Activated CD4-positive, alpha-beta T cell treated with anti-CD3 and anti-CD28 coated beads, Interleukin-2, Interleukin-4, amounts not matched to agents 100 ng/mL and 50 ng/mL, durations not matched to agents 16 hours and 8 hours (primary cell): ENCODE measurements at regions not wholly inside any gene's neighbourhood (a gene's known extent, or its start where the extent isn't known, plus 50 kb on each side); places are given as distances from the start of the nearest gene placed in this dataset.

ENCODE experiments used
- DNase-seq: peaks from one replicate; pipeline ENCODE4 v3.0.0-alpha.2; 2020; ENCODE audit warnings: low spot score

DNA sequence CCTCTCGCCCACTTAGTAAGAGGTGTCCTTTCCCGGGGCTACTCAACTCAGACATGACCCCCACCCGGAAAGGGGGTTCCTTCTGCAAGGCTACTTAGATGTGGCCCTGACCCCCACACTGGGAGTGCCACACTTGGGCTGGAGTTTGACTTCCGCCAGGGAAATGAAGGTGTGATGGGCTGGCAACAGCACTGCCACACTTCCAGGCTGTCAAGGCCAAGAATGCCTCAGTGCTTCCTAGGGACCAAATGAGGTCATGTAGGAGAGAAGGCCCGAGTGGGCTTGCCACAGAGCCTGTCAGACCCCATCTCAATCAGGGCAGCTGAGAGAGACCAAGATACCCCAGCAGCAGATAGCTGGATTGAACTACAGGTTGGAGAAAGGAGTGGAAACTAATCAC, 55.5 kb downstream of the DRD1 start:
- no peak for DNase-seq

- no peak for DNase-seq
Observed at GRCh38 chr5:175387144-175387543, 56.8 kb downstream of the DRD1 start.

GRCh38 chr5:175386526-175386925, 57.5 kb downstream of the DRD1 start:
- DNase-seq = no peak

DNA sequence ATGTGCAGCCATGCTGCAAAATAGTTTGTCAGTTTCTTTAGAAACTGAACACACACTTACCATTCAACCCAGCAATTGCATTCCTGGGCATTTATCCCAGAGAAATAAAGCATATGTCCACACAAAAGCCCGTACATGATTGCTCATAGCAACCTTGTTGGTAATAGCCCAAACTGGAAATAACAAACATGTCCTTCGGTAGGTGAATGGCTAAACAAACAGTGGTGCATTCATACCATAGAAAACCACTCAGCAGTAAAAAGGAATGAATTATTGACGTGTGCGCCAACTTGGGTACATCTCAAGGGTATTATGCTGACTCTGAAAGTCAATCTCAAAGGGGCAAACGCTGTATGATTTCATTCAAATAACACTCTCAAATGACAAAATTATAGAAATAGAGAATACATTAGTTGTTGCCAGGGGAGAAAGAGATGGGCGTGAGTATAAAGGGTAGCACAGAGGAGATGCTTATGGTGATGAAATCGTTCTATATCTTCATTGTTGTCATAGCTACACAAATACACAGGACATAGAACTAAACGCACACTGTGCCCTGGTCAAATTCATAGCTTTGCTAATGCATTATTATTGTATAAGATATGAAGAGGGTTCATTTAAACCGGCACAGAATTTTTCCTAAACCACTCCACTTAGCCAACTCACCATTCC, 58.2 kb downstream of the DRD1 start:
- DNase-seq = no peak

- DNase-seq = no peak
Observed at GRCh38 chr5:175384724-175385552, 59.0 kb downstream of the DRD1 start.

- DNase-seq = no peak
Observed at GRCh38 chr5:175383350-175383749, 60.6 kb downstream of the DRD1 start.

DNA sequence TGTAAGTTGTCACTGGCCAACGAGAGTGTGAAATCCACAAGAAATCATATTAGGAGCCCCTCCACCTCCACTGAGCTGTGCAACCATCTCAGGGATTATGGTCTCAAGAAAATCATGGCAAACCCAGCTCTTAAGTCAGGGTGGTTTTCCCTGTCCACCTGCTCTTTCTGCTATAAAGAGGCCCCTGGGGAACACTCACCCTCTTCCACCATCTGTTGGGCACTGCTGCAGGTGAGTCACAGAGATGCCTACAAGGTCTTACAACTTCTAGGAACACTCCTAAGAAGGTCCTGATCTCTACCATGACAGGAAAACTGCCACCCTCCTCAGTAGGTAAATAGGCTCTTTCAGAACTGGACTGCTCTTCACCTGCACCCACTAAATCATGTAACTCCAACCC, 61.8 kb downstream of the DRD1 start:
- DNase-seq = no peak

DNA sequence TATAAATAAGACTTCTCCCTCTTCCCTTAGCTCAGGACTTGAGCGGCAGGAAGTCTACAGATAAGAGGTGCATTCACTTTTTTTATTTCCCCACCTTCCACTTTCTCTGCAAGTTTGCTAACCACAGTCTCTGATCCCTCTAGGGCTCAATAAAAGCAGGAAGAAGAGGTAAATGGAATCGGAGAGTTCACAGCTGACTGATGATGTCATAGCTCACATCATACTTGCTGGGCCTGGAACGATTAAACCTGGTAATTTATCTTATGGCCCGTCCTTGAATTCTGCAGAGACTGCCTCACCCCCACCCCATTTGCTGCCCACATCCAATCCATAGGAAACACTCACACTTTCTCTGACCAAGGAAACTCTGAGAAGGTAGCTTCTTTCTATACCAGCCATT, 62.9 kb downstream of the DRD1 start:
- DNase-seq = no peak

DNA sequence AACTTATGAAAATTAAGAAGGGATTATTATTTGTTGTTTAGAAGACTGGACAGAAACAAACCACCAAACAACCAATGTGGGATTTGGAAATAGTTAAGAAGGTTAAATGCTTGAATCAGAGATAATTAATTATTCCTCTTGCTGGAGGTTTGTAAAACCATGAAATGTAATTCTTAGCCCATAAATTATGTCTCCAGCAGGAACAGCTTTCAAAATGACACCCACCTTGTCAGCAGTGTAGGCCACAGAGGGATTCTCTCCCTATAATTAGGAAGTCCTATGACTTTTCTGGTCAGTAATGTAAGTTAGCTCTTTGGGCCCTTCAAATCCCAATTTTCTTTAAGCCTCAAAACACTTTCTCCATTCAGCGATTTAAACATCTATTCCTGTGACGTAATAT, 63.3 kb downstream of the DRD1 start:
- no peak for DNase-seq

DNA sequence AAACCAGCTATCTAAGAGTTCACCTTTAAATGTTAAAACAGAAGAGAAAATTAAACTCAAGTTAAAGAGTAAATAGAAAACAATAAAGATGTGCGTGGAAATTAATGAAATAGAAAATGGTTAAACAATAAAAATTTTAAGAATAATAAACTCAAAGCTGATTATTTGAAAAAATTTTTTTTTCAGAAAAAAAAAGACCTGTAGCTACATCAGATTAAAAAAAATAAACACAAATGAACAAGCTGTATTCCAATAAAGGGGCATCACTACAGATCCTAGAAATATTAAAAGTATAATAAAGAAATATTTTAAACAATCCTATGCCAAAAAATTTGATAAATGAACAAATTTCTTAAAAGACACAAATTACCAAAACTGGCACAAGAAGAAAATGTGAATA, 64.1 kb downstream of the DRD1 start:
- no peak for DNase-seq

- no peak for DNase-seq
Observed at GRCh38 chr5:175378444-175379028, 65.4 kb downstream of the DRD1 start.

DNA sequence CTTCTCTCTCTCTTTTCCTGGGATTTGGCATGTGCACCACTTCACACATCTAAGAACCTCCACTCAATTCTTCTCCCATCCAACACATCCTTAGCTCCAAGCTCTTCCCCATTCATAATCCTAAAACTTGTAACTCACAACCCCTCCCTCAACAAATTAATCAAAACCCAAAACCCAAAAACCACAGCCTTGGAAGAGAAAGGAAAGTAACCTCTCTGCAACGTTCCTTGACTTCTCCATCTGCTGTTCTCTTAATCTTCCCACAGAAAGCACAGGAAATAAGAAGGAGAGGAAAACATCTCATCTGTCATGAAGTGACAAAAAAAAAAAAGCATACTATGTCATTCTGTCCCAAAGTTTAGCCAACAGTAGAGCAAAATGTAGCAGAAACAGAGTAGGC, 66.2 kb downstream of the DRD1 start:
- DNase-seq = no peak

DNA sequence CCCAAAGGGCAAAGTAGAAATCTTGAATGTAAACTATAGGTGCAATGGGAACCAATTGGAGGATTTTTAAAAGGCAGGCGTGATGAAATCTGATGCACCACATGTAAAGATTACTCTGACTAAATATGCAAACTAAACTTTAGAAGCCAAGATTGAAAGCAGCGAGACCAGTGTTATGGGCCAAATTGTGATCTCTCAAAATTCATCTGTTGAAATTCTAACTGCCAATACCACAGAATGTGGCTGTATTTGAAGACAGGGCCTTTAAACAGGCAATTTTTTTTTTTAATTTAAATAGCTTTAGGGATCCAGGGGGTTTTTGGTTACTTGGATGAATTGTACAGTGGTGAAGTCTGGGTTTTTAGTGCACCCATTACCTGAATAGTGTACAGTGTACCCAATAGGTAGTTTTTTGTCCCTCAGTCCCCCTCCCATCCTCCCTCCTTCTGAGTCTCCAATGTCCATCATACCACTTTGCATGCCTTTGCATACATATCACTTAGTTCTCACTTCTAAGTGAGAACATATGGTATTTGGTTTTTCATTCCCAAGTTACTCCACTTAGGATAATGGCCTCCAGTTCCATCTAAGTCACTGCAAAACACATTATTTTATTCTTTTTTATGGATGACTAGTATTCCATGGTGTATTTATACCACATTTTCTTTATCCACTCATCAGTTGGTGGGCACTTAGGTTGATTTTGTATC, 69.7 kb downstream of the DRD1 start:
- DNase-seq = no peak

DNA sequence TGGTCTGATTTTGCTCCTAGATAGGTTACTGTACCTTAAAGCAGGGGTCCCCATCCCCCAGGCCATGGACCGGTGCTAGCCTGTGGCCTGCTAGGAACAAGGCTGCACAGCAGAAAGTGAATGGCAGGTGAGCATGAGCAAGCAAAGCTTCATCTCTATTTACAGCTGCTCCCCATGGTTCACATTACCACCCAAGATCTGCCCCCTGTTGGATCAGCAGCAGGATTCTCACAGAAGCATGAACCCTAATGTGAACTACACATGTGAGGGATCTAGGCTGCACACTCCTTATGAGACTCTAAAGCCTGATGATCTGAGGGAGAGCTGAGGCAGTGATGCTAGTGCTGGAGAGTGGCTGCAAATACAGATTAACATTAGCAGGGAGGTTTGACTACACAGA, 78.1 kb downstream of the DRD1 start:
- no peak for DNase-seq

DNA sequence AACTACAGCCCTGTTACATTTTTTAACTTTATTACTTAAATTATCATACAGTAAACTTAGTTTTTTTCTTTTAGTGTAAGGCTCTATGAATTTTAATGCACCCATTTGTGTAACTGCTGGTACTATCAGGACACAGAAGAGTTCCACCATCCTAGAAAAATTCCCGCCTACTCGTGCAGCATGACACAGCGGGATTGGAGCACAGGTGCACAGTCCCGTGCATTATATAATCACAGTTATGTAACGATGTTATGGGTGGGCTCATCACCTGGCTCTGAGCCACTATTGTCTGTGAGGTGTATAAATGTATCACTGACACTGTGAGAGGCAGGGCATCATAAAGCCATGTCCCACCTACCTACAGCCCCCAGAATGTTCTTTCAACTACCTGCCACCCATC, 80.7 kb downstream of the DRD1 start:
- DNase-seq = no peak

DNA sequence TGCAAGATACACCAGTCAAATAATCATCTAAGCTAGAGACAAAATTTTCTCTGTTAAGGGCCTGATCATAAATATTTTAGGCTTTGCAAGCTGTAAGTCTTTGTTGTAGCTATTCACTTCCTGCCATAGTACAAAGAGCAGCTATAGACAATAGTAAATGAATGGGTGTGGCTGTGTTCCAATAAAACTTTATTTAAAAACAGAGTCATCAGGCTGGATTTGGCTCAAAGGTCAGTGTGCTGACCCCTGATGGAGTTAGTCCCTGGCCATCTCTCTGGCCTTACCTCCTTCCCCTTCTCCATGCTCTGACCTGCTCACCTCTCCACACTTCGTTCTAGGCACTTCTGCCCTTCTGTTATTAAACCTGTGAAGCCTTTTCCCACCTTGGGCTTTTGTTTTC, 86.0 kb downstream of the DRD1 start:
- DNase-seq = no peak

DNA sequence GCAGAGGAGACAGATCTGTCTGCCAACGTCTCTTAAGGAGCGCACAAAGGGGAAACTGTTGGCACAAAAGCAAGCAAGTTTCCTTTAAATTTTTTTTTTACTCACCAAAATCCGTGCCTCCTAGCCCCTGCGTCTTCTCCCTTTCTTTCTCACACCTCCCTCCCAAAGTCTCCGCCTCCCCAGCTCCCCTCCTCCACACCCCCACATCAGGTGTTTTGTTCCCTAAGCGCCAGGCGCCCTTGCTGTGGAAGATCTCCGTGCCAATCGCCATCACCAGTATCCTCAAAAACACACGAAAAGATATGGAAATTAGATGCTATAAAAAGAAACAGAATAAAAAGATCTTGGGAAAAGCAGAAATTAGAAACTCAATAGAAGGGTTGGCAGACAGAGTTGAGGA, 87.6 kb downstream of the DRD1 start:
- DNase-seq = no peak

GRCh38 chr5:175354964-175355363, 89.0 kb downstream of the DRD1 start:
- DNase-seq = no peak

DNA sequence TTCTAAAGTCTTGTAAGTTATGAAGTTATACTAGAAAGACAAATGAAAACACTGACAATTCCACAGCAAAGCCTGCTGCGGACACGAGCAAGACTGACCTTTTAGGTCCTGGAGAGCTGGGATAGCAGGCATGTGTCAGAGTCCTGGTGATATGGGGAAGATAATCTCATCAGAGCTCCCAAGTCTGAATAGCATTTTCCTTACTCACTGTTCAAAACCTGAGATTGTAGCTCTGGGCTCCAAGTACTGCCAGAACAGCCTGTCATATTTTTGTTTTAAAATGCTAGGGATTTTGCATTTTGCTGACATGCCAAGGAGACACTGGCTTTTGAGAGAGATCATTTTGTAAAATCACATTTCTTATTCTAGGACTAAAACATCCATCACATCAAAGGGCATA, 90.1 kb downstream of the DRD1 start:
- DNase-seq = no peak

DNA sequence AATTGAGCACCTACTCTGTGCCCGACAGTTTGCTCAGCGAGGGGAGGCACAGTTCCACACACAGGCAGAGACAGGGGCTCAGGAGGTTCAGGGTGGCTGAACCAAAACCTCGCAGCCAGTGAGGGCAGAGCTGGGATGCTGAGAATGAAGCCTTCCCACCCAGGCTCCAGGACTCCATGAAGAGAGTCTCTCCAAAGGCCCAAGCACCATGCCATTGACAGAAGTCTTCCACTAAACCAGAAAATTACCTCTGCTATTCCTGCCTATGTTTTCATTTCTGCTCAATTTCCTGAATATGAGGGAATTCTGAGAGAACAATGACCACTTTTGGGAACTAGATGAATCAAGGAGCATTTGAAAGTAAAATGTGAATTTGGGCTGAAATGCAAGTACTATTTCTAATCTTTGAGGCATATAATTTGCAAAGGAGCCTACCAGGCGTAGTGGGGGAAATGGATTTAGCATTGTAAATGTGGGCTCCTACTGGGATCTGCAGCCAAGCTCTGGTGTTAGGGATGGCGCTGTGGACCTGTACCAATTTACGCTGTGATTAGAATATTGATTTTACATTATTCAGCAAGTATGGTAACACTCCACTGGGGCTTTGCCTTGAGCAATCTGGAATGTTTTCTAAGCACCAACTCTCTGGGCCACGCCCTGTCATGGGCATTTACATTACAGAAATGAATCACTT, 91.9 kb downstream of the DRD1 start:
- no peak for DNase-seq

DNA sequence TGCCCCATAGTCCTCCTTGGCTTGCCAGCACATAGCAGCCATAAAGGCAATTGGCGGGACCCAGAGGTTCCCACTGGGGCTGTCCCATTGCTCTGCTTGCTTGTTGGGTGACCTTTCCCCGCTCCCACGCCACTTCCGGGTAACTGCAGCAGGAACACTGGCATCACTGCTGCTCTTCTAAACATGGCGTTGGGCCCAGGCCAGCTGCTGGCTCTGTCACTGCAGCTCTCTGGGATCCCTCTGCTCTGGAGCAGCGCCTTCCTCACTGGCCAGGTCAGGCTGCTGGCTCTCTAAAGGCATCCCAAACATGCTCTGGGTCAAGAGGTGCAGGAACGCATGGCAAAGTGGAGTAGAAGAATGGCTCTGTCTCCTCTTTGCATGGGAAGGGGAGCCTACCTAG, 92.9 kb downstream of the DRD1 start:
- no peak for DNase-seq

DNA sequence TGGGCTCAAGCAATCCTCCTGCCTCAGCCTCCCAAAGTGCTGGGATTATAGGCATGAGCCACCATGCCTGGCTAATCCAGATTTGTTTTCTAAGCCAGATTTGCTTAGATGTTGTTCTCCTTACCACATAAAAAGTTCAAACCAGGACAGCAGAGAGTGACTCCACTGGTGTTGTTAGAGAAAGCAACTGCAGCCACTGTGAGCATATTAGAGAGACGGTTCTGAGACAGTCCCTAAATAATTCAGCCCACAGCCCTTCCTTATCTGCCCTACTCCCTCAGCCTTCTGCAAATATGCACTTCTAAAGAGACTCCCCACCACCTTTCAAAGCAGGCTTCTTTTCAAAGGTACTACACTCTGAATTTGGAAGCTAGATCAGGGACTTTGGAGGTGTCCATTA, 96.1 kb downstream of the DRD1 start:
- no peak for DNase-seq
